WTC11 (cell line): ENCODE measurements at regions not wholly inside any gene's neighbourhood (a gene's known extent, or its start where the extent isn't known, plus 50 kb on each side); places are given as distances from the start of the nearest gene placed in this dataset.

Experiments
- ATAC-seq: fragments of 200-7000 bp; cut with Tn5 transposase; 2 replicates; pipeline ENCODE4 v1.10.0; 2021; ENCODE audit warnings: mild to moderate bottlenecking, moderate library complexity
- CTCF ChIA-PET: fragments of 300-600 bp; sonication (Branson Sonifier 250); formaldehyde crosslinking; loops from one replicate; lab custom pipeline; 2021; ENCODE audit warnings: antibody characterized with exemption; lab: Charles Lee
- POLR2A ChIA-PET: fragments of 350-600 bp; sonication (Branson Sonifier 250); formaldehyde crosslinking; loops from one replicate; lab custom pipeline; 2021; ENCODE audit warnings: antibody characterized with exemption; lab: Charles Lee
- DNase-seq: peaks from one replicate; pipeline ENCODE4 v3.0.0; 2021; ENCODE audit warnings: low spot score
- H3K27ac Mint-ChIP-seq: 2 replicates; pipeline ENCODE4 v1.8.0; 2021; ENCODE audit warnings: mixed read lengths
- H3K27me3 Mint-ChIP-seq: 2 replicates; pipeline ENCODE4 v1.8.0; 2021; ENCODE audit warnings: low read depth, mild to moderate bottlenecking, moderate library complexity, mixed read lengths
- H3K36me3 Mint-ChIP-seq: 2 replicates; pipeline ENCODE4 v1.8.0; 2021; ENCODE audit warnings: mixed read lengths
- H3K4me1 Mint-ChIP-seq: 2 replicates; pipeline ENCODE4 v1.8.0; 2022; ENCODE audit warnings: mixed read lengths
- H3K4me3 Mint-ChIP-seq: 2 replicates; pipeline ENCODE4 v1.8.0; 2021; ENCODE audit warnings: mild to moderate bottlenecking, moderate library complexity, mixed read lengths
- H3K9me3 Mint-ChIP-seq: 2 replicates; pipeline ENCODE4 v1.8.0; 2021; ENCODE audit warnings: mixed read lengths
- ATF1 ChIP-seq: sonication (generic); formaldehyde crosslinking; IDR thresholded peaks from 2 replicates; pipeline ENCODE4 v1.8.1; 2023; ENCODE audit warnings: mild to moderate bottlenecking, moderate library complexity, missing genetic modification reagents
- ESRRA ChIP-seq: sonication (generic); formaldehyde crosslinking; IDR thresholded peaks from 2 replicates; pipeline ENCODE4 v1.8.1; 2022; ENCODE audit warnings: mild to moderate bottlenecking, missing genetic modification reagents, borderline replicate concordance
- ETV6 ChIP-seq: sonication (generic); formaldehyde crosslinking; IDR thresholded peaks from 2 replicates; pipeline ENCODE4 v1.8.1; 2022; ENCODE audit warnings: mild to moderate bottlenecking, missing genetic modification reagents
- FOXK1 ChIP-seq: sonication (generic); formaldehyde crosslinking; IDR thresholded peaks from 2 replicates; pipeline ENCODE4 v1.8.0; 2022; ENCODE audit warnings: mild to moderate bottlenecking, moderate library complexity, missing genetic modification reagents
- GABPB1 ChIP-seq: sonication (generic); formaldehyde crosslinking; IDR thresholded peaks from 2 replicates; pipeline ENCODE4 v1.8.1; 2023; ENCODE audit warnings: mild to moderate bottlenecking, missing genetic modification reagents
- JAZF1 ChIP-seq: fragments of 250-450 bp; sonication (Bioruptor Pico); IDR thresholded peaks from 2 replicates; pipeline ENCODE4 v1.9.0; 2021; ENCODE audit warnings: moderate library complexity, mild to moderate bottlenecking, inconsistent platforms
- MYBL2 ChIP-seq: sonication (generic); formaldehyde crosslinking; IDR thresholded peaks from 2 replicates; pipeline ENCODE4 v1.8.1; 2023; ENCODE audit warnings: mild to moderate bottlenecking, moderate library complexity, missing genetic modification reagents
- NR1H2 ChIP-seq: sonication (generic); formaldehyde crosslinking; IDR thresholded peaks from 2 replicates; pipeline ENCODE4 v1.9.0; 2021; ENCODE audit warnings: mild to moderate bottlenecking, moderate library complexity, missing genetic modification reagents
- RELA ChIP-seq: sonication (generic); formaldehyde crosslinking; IDR thresholded peaks from 2 replicates; pipeline ENCODE4 v1.8.1; 2022; ENCODE audit warnings: missing genetic modification reagents, mild to moderate bottlenecking, borderline replicate concordance
- ZBTB21 ChIP-seq: sonication (generic); formaldehyde crosslinking; IDR thresholded peaks from 2 replicates; pipeline ENCODE4 v1.8.1; 2023; ENCODE audit warnings: mild to moderate bottlenecking, missing genetic modification reagents, borderline replicate concordance
- ZNF121 ChIP-seq: sonication (generic); formaldehyde crosslinking; IDR thresholded peaks from 2 replicates; pipeline ENCODE4 v1.8.0; 2023; ENCODE audit warnings: missing genetic modification reagents
- ZNF219 ChIP-seq: sonication (generic); formaldehyde crosslinking; IDR thresholded peaks from 2 replicates; pipeline ENCODE4 v1.8.0; 2023; ENCODE audit warnings: missing genetic modification reagents, mild to moderate bottlenecking, borderline replicate concordance
- ZNF317 ChIP-seq: sonication (generic); formaldehyde crosslinking; IDR thresholded peaks from 2 replicates; pipeline ENCODE4 v1.8.1; 2023; ENCODE audit warnings: low read depth, mild to moderate bottlenecking, moderate library complexity, missing genetic modification reagents, borderline replicate concordance
- ZNF416 ChIP-seq: fragments of 250-450 bp; sonication (Bioruptor Pico); IDR thresholded peaks from 2 replicates; pipeline ENCODE4 v1.9.0; 2021; ENCODE audit warnings: mild to moderate bottlenecking, inconsistent platforms
- TF ChIP-seq, protein P1 (sequence below): sonication (generic); formaldehyde crosslinking; IDR thresholded peaks from 2 replicates; pipeline ENCODE4 v1.8.0; 2022; ENCODE audit warnings: mild to moderate bottlenecking, missing genetic modification reagents
- TF ChIP-seq, protein P2 (sequence below): sonication (generic); formaldehyde crosslinking; IDR thresholded peaks from 2 replicates; pipeline ENCODE4 v1.8.1; 2022; ENCODE audit warnings: missing genetic modification reagents, borderline replicate concordance
- TF ChIP-seq, protein P3 (sequence below): fragments of 250-450 bp; sonication (Bioruptor Pico); IDR thresholded peaks from 2 replicates; pipeline ENCODE4 v1.9.0; 2021; ENCODE audit warnings: mild to moderate bottlenecking, borderline replicate concordance
- TF ChIP-seq, protein P4 (sequence below): fragments of 250-450 bp; sonication (Bioruptor Pico); IDR thresholded peaks from 2 replicates; pipeline ENCODE4 v1.8.0; 2021; ENCODE audit warnings: mild to moderate bottlenecking
- TF ChIP-seq, protein P5 (sequence below): sonication (generic); formaldehyde crosslinking; conservative IDR thresholded peaks from 2 replicates; pipeline ENCODE4 v1.8.1; 2023; ENCODE audit warnings: mild to moderate bottlenecking, low read depth, missing genetic modification reagents, moderate library complexity
- TF ChIP-seq, protein P6 (sequence below): sonication (generic); formaldehyde crosslinking; IDR thresholded peaks from 2 replicates; pipeline ENCODE4 v1.8.1; 2023; ENCODE audit warnings: mild to moderate bottlenecking, moderate library complexity, missing genetic modification reagents

DNA sequence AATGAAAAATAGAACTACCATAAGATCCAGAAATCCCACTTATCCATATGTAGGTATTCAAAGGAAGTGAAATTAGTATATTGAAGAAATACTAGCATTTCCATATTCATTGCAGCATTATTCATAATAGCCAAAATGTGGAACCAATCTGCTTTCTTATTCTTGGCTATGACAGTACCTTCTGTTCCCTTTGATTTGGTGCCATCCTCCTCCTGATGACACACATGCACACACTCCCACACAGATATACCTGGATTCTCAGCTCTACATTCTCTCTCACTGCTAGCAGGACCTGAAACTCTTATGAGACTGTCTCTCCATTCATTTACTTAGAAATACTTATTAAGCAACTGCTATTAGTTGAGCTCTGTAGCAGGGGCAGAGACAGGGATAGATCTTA lies 582.6 kb upstream of the TENM4 start:
- ChIA-PET CTCF (no interaction called here), POLR2A (no interaction called here)

DNA sequence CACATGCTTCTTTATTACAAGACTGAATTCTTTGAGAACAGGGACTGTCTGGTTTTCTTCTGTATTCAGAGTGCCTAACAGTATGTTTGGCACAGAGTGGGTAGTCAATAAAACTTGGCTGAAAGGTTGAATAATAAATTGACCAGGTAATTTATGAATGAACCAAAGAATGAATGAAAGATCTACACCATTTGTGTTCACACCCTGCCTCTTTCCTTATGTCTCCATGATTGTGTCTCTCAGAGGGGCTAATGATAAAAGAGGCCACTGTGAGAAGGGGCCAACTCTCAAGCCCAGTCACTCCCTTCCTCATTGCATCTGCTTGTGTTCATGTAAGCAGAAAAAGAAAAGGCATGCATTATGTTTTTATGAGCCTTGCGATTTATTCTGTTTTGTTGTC lies 569.7 kb upstream of the TENM4 start:
- H3K9me3 Mint-ChIP-seq: no peaks in the 10 kb centered on the region
- ChIA-PET CTCF (no interaction called here), POLR2A (no interaction called here)
- H3K27ac Mint-ChIP-seq: no peak overlapping the region
- H3K4me1 Mint-ChIP-seq: peaks cover 6% of the 10 kb centered on the region; the same call in 1 of the 2 replicates
- H3K4me3 Mint-ChIP-seq: no peak overlapping the region
- ATAC-seq: no peak
- no peaks in the 10 kb centered on the region for H3K27me3 Mint-ChIP-seq
- H3K36me3 Mint-ChIP-seq: no peaks in the 10 kb centered on the region
- no peak for DNase-seq
- TF ChIP-seq ZNF317 (CRISPR knock-in tag) (no peak), ESRRA (CRISPR knock-in tag) (no peak), JAZF1 (CRISPR knock-in tag) (no peak), ETV6 (CRISPR knock-in tag) (no peak), GABPB1 (CRISPR knock-in tag) (no peak), MYBL2 (CRISPR knock-in tag) (no peak)
- TF ChIP-seq, protein P1, sequence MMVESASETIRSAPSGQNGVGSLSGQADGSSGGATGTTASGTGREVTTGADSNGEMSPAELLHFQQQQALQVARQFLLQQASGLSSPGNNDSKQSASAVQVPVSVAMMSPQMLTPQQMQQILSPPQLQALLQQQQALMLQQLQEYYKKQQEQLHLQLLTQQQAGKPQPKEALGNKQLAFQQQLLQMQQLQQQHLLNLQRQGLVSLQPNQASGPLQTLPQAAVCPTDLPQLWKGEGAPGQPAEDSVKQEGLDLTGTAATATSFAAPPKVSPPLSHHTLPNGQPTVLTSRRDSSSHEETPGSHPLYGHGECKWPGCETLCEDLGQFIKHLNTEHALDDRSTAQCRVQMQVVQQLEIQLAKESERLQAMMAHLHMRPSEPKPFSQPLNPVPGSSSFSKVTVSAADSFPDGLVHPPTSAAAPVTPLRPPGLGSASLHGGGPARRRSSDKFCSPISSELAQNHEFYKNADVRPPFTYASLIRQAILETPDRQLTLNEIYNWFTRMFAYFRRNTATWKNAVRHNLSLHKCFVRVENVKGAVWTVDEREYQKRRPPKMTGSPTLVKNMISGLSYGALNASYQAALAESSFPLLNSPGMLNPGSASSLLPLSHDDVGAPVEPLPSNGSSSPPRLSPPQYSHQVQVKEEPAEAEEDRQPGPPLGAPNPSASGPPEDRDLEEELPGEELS (CRISPR knock-in tag): no peak
- TF ChIP-seq, protein P2, sequence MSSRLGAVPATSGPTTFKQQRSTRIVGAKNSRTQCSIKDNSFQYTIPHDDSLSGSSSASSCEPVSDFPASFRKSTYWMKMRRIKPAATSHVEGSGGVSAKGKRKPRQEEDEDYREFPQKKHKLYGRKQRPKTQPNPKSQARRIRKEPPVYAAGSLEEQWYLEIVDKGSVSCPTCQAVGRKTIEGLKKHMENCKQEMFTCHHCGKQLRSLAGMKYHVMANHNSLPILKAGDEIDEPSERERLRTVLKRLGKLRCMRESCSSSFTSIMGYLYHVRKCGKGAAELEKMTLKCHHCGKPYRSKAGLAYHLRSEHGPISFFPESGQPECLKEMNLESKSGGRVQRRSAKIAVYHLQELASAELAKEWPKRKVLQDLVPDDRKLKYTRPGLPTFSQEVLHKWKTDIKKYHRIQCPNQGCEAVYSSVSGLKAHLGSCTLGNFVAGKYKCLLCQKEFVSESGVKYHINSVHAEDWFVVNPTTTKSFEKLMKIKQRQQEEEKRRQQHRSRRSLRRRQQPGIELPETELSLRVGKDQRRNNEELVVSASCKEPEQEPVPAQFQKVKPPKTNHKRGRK (CRISPR knock-in tag): no peak

More for the DNA sequence above, 582.6 kb upstream of the TENM4 start:
- H3K27ac Mint-ChIP-seq: no peak overlapping the region
- H3K36me3 Mint-ChIP-seq: no peaks in the 10 kb centered on the region
- H3K4me1 Mint-ChIP-seq: no peaks in the 10 kb centered on the region
- H3K4me3 Mint-ChIP-seq: no peak overlapping the region
- ATAC-seq (no peak), DNase-seq (no peak)
- H3K27me3 Mint-ChIP-seq: no peaks in the 10 kb centered on the region
- TF ChIP-seq GABPB1 (CRISPR knock-in tag) (no peak), FOXK1 (CRISPR knock-in tag) (no peak), ATF1 (no peak), ZNF121 (CRISPR knock-in tag) (no peak), ZNF416 (CRISPR knock-in tag) (no peak), ZNF219 (CRISPR knock-in tag) (no peak), MYBL2 (CRISPR knock-in tag) (no peak), ZBTB21 (no peak), RELA (CRISPR knock-in tag) (no peak), NR1H2 (no peak)
- TF ChIP-seq, protein P3, sequence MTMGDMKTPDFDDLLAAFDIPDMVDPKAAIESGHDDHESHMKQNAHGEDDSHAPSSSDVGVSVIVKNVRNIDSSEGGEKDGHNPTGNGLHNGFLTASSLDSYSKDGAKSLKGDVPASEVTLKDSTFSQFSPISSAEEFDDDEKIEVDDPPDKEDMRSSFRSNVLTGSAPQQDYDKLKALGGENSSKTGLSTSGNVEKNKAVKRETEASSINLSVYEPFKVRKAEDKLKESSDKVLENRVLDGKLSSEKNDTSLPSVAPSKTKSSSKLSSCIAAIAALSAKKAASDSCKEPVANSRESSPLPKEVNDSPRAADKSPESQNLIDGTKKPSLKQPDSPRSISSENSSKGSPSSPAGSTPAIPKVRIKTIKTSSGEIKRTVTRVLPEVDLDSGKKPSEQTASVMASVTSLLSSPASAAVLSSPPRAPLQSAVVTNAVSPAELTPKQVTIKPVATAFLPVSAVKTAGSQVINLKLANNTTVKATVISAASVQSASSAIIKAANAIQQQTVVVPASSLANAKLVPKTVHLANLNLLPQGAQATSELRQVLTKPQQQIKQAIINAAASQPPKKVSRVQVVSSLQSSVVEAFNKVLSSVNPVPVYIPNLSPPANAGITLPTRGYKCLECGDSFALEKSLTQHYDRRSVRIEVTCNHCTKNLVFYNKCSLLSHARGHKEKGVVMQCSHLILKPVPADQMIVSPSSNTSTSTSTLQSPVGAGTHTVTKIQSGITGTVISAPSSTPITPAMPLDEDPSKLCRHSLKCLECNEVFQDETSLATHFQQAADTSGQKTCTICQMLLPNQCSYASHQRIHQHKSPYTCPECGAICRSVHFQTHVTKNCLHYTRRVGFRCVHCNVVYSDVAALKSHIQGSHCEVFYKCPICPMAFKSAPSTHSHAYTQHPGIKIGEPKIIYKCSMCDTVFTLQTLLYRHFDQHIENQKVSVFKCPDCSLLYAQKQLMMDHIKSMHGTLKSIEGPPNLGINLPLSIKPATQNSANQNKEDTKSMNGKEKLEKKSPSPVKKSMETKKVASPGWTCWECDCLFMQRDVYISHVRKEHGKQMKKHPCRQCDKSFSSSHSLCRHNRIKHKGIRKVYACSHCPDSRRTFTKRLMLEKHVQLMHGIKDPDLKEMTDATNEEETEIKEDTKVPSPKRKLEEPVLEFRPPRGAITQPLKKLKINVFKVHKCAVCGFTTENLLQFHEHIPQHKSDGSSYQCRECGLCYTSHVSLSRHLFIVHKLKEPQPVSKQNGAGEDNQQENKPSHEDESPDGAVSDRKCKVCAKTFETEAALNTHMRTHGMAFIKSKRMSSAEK: no peak
- TF ChIP-seq, protein P4, sequence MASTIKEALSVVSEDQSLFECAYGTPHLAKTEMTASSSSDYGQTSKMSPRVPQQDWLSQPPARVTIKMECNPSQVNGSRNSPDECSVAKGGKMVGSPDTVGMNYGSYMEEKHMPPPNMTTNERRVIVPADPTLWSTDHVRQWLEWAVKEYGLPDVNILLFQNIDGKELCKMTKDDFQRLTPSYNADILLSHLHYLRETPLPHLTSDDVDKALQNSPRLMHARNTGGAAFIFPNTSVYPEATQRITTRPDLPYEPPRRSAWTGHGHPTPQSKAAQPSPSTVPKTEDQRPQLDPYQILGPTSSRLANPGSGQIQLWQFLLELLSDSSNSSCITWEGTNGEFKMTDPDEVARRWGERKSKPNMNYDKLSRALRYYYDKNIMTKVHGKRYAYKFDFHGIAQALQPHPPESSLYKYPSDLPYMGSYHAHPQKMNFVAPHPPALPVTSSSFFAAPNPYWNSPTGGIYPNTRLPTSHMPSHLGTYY: no peak
- TF ChIP-seq, protein P5, sequence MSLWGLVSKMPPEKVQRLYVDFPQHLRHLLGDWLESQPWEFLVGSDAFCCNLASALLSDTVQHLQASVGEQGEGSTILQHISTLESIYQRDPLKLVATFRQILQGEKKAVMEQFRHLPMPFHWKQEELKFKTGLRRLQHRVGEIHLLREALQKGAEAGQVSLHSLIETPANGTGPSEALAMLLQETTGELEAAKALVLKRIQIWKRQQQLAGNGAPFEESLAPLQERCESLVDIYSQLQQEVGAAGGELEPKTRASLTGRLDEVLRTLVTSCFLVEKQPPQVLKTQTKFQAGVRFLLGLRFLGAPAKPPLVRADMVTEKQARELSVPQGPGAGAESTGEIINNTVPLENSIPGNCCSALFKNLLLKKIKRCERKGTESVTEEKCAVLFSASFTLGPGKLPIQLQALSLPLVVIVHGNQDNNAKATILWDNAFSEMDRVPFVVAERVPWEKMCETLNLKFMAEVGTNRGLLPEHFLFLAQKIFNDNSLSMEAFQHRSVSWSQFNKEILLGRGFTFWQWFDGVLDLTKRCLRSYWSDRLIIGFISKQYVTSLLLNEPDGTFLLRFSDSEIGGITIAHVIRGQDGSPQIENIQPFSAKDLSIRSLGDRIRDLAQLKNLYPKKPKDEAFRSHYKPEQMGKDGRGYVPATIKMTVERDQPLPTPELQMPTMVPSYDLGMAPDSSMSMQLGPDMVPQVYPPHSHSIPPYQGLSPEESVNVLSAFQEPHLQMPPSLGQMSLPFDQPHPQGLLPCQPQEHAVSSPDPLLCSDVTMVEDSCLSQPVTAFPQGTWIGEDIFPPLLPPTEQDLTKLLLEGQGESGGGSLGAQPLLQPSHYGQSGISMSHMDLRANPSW (CRISPR knock-in tag): no peak
- TF ChIP-seq, protein P6, sequence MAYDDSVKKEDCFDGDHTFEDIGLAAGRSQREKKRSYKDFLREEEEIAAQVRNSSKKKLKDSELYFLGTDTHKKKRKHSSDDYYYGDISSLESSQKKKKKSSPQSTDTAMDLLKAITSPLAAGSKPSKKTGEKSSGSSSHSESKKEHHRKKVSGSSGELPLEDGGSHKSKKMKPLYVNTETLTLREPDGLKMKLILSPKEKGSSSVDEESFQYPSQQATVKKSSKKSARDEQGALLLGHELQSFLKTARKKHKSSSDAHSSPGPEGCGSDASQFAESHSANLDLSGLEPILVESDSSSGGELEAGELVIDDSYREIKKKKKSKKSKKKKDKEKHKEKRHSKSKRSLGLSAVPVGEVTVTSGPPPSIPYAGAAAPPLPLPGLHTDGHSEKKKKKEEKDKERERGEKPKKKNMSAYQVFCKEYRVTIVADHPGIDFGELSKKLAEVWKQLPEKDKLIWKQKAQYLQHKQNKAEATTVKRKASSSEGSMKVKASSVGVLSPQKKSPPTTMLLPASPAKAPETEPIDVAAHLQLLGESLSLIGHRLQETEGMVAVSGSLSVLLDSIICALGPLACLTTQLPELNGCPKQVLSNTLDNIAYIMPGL (CRISPR knock-in tag): no peak
- peaks cover 6% of the 10 kb centered on the region for H3K9me3 Mint-ChIP-seq
